NCI-H2029 (cell line): ENCODE measurements at regions not wholly inside any gene's neighbourhood (a gene's known extent, or its start where the extent isn't known, plus 50 kb on each side); places are given as distances from the start of the nearest gene placed in this dataset.
"Not testable (repeated sequence)": the region's sequence is repeated elsewhere in the genome, so short reads cannot be mapped to it uniquely, and the experiment has no call there.

Experiments used
- DNase-seq: peaks from one replicate; lab custom pipeline; 2025; lab: John Stamatoyannopoulos, UW

DNA sequence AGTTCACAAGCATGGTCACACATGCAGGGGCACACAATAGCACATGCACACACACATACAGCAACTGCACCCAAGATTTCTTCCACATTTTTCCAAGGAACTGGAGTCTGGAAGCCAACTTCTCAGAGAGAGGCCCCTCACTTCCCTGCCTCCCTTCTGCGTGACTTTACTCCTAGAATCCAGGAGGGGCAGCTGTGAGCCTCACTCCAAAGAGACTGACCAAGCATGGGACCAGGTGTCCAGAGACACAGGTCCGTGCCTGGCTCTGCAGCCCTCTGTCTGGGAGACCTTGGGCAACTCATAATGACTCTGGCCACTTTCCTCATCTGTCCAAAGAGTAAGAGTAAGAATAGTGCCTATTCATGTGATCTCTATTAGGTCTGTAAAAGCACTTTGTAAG, 104.7 kb upstream of the TMEM132E start:
- DNase-seq: no peak

DNA sequence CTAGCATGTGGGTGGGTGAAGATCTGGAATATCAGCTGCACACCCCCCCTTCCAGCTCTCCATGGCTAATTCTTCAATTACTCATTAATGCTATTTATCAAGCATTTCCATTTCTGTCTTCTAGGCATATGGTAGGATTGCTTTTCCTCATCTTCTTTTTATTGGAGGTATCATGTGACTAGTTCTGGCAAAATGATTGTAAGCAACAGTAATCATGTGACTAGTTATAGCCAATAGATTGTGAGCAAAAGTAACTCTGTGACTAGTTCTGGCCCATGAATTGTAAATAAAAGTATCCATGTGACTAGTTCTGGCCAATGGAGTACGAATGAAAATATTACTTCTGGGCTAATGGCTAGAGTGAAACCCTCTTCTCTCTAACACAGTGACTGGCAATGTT, 107.0 kb upstream of the TMEM132E start:
- DNase-seq: no peak

DNA sequence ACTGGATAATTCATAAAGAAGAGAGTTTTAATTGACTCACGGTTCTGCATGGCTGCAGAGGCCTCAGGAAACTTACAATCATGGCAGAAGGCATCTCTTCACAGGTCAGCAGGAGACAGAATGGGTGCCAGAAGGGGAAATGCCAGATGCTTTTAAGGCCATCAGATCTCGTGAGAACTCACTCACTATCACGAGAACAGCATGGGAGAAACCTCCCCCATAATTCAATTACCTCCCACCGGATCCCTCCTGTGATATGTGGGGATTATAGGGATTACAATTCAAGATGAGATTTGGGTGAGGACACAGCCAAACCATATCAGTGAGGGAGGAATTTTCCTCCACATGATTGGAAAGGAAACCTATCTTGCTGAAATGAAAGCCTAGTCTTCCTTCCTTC, 108.1 kb upstream of the TMEM132E start:
- DNase-seq: not testable (repeated sequence)

DNA sequence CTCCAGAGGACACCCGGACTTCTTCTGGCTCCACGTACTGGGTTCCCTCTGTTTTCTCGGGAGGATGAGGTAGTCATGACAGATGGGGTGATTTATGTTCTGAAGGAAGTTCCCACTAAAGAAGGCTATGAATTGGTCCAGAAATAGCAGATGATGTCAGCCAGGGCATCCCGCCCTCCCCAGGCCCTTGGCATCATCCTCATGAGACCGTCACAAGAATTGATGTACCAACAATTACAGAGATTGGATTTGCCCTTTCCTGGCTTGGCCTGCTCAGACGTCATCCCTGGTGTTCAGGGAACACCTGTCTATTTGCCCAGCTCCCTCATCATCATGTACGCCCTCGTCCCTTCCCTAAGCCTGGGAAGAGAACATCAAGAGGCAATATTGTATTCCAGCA, 102.8 kb upstream of the CCL1 start:
- no peak for DNase-seq

DNA sequence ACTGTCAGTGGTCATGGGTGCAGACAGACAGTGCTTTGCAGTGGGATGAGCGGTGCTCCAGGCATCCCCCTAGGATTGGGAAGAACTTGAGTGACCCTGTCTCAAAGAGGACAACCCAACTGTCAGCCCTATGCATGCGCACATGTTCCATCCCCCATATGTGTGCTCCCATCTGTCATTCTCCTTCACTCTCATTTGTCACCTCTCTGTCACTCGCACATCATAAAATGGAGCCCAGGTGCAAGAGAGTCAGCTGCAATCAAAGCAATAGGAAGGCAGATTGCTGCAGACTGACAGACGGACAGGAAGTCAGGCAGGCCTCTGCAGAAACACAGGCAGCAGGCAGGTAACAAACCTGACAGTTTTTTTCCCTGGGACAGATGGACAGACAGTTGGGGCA, 101.8 kb upstream of the CCL1 start:
- DNase-seq: no peak

DNA sequence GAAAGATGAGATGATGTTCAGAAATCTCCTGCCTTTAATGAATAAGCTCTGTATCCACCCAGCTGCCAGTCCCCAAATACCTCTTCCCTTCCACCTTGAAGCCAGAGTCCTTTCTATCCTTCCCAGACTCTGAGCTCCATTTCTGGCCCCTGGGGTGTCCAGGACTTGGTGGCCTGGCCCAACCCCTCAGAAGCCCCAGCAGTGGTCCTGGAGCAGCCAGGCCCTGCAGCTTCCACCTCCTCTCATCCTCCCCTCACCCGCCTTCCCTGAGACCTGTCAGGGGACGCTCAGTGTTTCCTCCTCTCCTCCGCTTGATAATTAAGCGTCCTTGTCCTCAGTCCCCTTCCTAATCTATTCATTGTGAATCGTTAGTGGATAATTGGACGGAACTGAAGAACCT, 95.2 kb upstream of the CCL1 start:
- no peak for DNase-seq

DNA sequence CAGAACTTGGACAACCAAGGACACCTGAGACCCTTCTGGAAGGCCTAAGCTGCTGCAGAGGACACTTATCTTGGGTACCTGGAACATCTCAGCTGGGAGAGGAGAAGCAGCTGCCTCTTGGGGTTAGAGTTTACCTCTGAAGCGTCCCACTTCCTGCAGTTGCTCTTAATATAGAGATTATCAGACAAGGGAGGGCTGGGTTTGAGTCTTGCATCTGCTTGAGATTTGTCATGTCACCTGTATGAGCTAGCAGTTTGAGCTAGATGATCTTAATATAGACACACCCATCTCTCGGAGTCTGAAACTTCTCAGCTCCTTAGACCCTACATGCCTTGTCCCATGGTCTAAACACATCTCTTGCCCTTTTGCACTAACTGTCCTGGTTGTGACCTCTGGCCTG, 93.1 kb upstream of the CCL1 start:
- no peak for DNase-seq

DNA sequence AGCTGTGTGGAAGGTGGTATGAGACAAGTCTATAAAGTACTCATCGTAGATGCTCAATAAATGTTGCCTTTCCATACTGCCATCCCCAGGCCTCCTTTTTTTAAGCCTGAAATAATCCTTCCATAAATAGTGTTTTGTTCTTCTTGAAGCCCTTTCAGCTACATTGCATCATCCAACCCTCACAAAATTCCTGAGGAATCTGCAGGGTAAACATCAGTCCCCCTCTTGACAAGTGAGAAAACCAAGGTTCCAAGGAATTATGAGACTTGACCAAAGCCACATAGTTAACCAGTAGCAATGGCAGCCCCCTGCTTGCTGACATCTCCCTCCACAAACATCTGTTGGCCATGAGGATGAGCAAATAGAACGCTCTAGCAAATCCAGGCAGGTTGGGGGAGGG, 89.7 kb upstream of the CCL1 start:
- no peak for DNase-seq

DNA sequence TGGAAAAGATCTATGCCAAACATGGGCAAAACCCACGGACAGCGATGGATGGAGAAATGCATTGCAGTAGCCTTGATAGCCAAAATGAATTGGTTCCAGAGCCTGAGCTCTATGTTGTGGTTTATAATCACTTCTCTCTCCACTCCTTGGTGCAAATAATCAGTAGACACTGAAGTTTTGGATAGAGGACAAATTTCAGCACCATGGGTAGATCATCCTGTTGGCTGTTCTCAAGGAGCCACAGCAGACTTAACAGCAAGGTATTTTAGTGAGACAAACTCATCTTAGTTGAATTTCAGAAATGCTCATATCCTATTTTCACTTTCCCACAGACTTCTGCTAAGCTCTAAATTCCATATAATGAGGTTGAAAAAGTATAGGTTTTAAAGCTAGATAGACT, 88.3 kb upstream of the CCL1 start:
- DNase-seq: no peak

DNA sequence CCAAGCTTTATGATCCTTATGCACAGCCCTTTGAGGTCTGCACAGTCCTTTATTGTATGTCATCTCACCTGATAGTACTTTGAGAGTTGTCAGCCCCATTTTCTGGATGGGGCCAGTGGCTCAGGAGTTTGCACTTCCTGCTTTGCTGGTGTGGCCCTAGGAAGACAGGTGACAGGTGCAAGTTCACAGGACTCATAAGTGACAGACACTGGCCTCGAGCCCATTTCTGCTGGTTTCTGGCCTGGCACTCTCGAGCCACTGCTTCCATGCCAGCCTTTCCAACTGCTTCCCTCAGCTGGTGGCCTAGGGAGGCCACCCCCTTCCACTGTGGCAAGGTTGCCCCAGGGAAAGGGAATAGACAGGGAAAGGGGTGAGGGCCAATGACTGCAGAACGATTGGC, 84.4 kb upstream of the CCL1 start:
- DNase-seq: no peak

DNA sequence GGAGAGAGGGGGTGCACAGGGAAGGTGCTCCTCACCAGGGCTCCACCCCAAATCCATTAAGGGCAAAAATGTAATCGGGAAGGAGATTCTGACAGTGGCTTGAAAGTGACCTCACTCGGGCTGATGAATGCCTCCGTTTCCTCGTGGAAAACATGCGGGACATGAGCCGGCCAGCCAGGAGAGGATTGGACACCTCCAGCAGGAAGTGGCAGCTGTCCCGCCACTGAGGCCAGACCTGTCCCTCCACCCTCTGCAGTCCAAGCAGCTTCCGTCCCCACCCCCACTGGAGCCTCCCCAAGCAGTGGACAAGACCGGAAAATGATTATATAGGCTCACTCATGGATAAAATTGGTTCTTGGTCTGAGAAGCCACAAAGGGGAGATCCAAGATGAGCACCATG, 82.1 kb upstream of the CCL1 start:
- DNase-seq: no peak

DNA sequence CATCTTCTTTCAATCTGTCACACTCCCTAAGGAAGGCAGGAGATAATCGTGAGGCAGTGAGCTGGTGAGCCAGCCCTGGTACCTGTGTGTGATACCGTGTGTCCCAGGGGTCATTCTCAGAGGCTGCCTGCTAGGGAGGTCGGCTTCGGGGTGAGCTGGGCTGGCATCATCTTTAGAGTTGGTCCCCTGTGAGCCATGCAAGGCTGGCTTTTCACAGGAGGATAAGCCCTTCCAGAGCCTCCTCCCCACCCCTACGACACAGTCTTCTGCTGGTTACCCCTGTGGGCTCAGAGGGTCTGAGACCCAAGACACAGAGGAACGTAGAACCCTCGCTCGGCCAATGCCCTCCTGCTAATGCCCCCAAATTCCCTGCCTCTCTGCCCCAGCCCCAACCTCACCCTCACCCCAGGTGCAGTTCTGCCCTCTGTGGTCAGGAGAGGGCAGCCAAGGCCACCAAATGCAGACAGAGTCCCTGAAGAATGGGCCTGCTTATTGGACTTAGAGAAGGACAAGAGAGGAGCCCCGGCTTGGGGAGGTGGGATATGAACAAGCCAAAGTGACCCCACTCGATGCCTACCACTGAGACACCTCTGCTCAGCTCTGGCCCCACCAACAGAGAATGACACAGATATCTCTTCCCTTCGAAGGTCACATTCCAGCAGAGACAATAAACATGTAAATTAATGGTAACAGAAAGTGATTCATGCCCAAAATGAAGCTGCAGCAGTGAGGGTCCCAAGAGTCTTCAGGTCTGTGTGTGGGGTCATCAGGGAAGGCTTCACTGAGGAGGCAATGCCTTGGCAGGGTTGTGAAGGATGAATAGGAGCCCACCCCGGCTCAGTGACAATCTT, 80.8 kb upstream of the CCL1 start:
- DNase-seq: no peak

DNA sequence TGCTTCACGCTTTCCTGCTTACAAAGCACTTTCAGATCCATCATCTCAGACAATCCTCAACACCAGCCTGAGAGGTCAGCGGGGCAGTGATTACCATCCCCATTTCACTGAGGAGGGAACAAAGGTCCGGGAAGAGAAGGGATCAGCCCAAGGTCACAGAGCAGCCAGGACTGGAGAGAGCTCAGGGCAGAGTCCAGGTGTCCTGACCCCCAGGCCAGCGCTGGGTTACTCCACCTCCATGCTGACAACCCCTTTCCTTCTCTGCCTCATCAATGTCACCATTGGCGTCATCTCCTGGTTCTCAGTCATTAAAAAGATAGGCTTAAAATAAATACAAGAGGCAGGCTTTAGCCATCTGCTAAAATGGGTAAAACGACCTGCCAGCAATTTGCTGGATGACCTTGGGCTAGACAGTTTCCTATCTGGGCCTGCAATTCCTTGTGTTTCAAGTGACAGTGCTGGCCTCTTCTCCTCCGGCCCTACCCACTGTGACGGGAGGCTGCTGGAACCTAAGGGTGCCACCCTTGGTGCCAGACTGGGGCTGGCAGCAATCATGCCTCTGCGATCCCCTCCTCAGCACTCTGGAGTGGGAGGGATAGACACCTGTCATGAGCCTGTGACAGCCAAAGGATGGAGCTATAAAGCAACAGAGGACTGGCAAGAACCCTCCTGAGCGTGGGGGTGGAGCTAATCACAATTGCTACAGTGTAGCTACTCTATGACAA, 79.5 kb upstream of the CCL1 start:
- no peak for DNase-seq

DNA sequence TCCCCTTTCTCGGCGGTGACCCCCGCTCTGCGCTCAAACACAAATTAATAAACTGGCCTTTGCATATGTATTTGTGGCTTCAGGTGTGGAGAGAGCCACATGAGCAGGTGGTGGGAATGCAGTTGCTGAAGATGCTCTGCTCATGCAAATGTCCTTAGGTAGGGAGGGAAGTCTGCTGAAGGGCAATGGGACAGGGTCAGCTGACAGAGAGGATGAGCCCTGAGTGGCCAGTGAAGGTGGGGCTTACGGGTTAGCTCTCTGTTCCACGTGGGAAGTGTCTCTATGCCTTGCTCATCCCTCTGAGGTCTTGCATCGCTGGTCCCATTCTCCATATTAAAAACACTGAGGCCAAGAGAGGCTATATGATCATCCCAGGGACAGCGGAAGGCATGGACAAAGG, 74.2 kb upstream of the CCL1 start:
- DNase-seq: no peak

DNA sequence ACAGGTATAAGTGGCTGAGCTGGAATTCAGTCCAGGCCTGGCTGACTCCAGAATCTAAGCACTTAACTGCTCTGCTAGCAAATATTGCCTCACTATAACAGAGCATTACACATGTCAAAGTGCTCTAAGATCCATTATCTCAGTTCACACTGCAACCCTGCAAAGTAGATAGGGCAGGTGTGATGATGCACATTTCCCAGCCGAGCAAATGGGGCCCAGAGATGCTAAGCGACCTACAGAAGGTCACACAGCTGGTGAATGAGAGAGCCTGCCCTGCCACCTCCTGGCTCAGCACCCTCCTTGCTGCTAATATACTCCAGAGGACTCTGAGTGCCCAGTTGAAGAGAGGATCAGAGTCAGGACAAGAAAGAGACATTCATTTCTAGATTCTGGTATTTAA, 73.6 kb upstream of the CCL1 start:
- no peak for DNase-seq

DNA sequence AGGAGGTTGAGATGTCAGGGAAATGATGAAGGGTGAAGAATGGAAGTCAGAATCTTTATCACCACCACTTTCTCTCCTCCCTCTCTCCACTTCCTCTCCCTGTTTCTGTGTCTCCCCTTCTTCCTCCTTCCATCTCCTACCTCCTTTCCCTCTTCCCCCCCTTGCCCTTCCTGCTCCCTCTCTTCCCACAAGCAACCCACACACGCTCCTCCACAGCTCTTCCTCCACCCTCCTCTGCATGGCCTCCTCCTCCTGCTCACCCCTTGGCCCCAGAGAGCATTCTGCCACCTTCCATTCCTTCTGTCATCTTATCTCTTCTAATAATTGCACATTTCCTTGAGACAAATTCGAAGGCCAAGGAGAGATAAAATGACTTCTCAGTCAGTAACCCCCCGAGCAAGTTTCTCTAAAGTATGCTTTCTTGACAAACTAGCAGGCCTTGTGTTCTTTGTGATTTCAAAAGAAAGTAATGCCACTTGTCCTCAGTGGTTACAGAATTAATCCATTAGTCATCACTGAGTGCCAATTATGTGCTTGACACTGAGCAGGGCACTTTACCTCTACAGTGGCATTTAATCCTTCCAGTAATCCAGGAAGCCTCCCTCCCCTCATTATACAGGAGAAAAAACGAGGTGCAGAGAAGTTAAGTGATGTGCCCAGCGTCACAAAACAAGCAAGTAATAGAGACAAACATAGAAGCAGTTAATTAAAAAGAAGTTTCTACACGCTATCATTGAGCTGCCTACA, 72.3 kb upstream of the CCL1 start:
- no peak for DNase-seq

DNA sequence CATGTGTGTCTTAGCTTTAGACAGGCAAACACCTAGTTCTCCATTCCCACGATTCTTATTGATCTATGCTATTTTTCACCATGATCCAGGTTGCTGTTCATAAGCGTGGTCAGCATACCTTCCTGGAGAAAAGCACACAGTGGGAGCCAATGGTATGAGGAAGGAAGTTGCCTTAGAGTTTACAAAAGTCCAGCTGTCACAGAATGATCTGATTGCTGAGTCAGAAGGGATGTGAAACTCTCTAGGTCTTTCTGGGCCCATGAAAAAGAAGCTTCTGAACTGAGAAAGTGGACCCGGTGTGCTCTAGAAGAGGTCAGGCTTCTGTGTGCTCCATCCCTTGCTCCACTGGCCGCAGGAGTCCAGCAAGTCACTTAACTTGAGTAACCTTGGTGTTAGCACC, 71.0 kb upstream of the CCL1 start:
- no peak for DNase-seq

DNA sequence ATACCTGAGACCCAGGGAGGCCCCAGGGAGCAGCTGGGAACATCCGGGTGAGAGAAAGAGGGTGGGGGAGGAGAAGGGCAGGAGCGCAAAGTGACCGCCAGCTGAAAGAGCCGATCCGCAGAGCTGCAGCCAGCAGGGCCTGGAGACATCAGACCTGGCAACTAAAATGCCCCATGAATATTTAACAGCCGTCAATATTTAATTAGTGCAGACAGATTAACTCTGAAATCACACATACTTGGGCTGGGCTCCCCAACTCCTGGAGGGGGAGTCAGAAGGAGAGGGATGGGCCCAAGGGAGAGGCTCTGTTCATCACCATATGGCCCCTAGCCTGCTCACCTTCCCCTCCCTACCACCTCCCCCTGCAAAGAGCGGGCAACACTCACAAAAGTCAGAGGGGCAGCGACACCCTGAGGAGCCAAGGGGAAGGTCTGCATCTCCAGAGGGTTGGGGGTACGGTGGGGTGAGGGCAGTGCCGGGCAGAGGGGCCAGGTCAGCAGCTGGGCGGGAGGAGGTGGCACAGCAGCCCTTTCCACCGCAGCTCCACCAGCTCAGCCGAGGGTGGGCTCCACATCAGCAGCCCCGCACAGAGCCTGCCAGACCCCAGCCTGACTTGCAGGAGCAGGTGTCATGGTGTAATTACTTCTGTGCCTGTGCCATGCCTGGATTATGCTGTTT, 61.9 kb upstream of the CCL1 start:
- no peak for DNase-seq

DNA sequence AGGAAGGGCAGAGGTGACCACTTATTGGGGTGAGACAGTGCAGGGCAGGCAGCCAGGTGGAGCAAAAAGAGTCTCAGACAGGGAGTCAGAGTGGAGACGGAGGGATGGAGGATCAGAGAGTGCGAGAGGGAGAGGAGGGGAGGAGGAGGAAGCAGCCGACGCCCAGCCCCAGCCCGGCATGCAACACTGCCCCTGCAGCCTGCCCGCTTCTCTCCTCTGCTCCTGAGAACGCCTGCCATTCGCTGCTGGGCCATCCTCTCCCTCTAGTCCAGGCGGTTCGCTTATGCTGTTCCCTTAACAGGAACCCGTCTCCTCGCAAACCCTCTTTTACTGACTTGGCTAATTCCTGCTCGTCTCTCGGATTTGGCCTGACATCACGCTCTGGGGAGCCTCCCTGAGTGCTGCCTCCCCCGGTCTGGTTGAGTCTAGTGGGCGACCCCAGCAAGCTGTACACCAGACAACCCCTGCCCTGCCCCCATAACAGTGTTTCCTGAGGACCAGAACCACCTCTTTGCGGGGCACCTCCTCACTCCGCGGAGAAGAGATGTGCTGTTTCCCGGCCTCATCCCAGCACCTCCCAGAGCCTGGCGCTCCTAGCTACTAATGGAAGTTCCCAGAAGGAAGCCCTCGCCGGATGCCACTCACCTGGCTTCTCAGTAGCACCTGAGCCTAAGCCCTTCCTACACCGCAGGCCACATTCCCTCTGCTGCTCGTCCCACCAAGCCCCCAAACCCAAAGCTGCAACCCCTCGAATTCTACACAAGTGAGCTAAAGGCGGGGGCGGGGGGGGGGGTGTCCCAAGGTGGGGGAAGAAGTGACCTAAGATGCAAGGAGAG, 61.2 kb upstream of the CCL1 start:
- DNase-seq: no peak

DNA sequence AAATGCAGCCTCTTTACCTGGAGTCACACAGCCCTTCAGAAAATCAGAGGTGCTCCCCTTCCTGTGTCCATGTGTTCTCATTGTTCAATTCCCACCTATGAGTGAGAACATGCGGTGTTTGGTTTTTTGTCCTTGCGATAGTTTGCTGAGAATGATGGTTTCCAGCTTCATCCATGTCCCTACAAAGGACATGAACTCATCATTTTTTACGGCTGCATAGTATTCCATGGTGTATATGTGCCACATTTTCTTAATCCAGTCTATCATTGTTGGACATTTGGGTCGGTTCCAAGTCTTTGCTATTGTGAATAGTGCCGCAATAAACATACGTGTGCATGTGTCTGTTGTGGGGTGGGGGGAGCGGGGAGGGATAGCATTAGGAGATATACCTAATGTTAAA, 60.3 kb upstream of the CCL1 start:
- not testable (repeated sequence) for DNase-seq

DNA sequence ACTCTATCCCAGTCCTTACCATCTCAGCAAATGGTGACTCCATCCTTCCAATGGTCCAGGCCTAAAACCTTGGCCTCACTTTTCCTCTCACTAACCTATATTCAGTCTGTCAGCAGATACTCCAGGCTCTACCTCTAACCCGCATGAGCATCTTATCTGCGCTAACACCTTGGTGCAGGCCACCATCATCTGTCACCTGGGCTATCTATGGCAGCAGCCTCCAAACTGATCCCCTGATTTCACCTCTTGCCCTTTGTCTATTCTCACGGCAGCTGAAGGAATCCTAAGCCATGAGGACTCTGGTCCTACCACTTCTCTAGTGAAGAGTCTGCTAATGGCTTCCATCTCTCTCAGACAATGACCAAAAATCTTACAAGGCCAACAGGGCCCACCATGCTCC, 57.9 kb upstream of the CCL1 start:
- no peak for DNase-seq
